CD4-positive, alpha-beta T cell treated with Interferon alpha-2 for 1 hour (primary cell): ENCODE measurements at regions not wholly inside any gene's neighbourhood (a gene's known extent, or its start where the extent isn't known, plus 50 kb on each side); places are given as distances from the start of the nearest gene placed in this dataset.
"Not testable (repeated sequence)": the region's sequence is repeated elsewhere in the genome, so short reads cannot be mapped to it uniquely, and the experiment has no call there.

Experiments used
- DNase-seq, 2 donors: peaks; one replicate each; pipeline ENCODE4 v3.0.0-alpha.2; 2020 to 2022

GRCh38 chr6:67887747-67888545 lies 747.1 kb upstream of the ADGRB3 start:
- DNase-seq, result no peak

DNA sequence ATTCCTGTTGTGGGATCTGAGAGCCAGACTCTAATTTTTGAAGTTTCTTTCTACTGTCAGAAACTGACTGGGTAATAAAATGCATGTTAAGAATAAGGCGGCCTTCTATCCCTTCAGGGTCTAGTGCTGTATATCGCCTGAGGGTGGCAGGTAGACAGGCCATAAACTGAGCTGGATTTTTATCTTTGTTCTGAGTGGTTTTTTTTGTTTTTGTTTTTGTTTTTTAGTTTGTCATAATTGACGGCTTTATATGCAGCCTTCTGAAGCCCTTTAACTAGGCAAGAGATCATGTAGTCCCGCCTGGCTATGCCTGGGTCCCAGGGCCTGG lies 747.7 kb upstream of the ADGRB3 start:
- DNase-seq, result no peak

DNA sequence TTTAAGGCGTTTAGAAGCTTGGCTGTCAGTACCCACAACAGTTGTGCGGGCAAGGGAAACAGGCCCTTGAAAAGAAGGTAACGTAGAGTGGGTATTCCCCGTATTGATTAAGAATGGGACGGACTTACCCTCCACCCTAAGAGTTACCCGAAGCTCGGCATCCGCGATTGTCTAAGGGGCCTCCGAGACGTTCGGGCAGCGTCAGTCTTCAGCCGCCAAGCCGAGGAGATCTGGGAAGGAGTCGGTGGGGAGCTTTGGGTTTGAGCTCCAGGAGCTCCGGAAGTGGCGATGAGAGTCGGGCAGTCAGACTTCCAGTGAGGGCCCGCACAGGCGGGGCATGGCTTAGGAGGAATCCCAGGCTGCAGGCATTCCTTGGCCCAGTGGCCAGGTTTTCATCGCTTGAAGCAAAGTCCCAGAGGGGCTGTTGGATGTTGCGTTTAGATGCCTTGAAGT lies 748.2 kb upstream of the ADGRB3 start:
- no peak for DNase-seq

- DNase-seq, result no peak
Observed at GRCh38 chr6:67886036-67886707, 748.9 kb upstream of the ADGRB3 start.

DNA sequence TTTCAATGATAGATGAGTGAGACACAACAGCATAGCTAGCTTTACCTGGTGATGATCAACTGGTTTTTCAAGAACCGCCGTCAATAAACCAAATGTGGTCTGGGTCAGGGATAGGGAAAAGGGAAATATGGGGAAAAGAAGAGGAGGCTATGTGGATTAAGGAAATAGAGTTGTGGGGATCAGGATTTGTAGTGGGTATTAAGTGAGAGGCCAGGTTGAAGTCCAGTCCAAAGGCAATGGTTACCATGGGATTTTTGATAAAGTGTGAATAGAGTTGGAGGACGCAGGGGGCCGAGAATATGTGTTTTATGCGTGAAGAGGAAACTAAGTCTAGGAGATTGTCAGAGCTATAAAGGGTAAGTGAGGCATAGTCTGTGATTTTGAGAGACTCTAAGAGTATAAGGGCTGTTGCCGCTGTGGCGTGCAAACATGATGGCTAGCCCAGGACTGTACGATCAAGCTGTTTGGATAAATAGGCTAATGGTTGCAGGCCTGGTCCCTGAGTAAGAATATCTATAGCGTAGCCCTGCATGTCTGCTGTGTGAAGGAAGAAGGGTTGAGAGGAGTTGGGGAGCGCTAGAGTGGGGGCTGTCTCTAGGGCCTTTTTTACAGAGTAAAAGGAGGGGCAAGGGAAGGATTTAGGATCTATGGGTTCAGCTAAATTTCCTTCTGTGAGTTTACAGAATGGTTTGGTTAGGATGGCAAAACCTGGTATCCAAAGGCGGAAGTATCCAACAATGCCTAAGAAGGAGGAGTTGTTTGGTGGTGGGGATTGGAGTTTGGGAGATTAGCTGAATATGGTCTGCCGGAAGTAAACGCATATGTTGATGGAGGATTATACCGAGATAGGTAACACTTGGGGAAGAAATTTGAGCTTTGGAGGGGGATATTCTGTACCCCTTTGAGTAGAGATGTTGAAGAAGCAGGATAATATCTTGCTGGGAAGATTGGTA lies 749.7 kb upstream of the ADGRB3 start:
- no peak for DNase-seq

DNA sequence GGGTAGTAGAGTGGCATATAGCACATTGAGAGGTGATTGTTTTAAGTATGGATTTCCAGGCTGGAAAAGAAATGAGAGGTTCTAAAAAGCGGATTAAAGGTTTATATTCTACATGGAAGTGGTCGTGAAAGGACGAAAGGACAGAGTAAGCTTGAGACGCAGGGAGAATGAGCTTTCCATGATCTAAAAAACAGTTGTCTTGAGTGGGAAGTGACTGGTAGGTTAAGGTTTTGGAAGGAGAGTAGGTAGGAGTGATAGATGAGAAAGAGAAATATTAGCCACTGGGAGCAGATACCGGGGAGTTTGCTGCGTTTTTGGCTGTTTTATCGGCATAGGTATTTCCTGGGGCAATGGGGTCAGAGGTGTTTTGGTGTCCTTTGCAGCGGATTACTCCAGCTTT lies 750.6 kb upstream of the ADGRB3 start:
- DNase-seq, result no peak

GRCh38 chr6:67883500-67884366 lies 751.3 kb upstream of the ADGRB3 start:
- DNase-seq, result no peak

- DNase-seq, result no peak
Observed at GRCh38 chr6:67882436-67883311, 752.4 kb upstream of the ADGRB3 start.

- DNase-seq, result no peak
Observed at GRCh38 chr6:67881706-67882065, 753.4 kb upstream of the ADGRB3 start.

DNA sequence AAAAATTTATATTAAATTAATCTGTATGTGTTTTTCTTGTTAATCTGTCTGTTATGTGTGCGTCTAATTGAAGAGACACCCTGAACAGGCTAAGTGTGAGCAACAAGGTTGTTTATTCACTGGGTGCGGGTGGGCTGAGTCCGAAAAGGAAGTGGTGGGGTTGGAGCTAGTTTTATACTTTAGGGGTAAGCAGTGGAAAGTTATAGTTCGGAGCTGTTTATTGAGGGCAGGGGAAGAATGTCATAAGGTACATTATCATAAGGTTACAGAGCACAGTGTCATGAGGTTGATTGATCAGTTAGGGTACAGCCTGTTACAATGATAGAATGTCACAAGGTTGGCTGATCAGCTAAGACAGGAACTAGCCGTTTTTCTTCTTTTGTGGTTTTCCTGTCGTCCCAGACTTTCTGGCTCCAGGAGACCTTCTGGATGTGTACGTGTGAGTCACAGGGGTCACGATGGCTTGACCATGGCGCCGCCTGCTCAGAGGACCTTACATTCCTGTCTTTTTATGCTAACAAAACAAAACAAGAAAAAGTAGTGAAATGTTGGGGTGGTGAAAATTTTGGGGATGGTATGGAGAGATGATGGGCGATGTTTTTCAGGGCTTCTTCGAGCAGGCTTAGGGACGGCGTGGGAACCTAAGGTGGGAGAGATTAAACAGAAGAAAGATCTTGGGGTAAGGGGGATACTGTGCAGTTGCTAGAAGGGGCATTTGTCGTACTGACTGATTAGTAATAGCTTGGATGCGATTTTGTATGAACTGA lies 754.0 kb upstream of the ADGRB3 start:
- DNase-seq, result no peak

GRCh38 chr6:67880343-67880742 lies 754.7 kb upstream of the ADGRB3 start:
- DNase-seq, result not testable (repeated sequence)

- not testable (repeated sequence) for DNase-seq
Observed at GRCh38 chr6:67879928-67880327, 755.2 kb upstream of the ADGRB3 start.

- not testable (repeated sequence) for DNase-seq
Observed at GRCh38 chr6:67879105-67879904, 755.8 kb upstream of the ADGRB3 start.

DNA sequence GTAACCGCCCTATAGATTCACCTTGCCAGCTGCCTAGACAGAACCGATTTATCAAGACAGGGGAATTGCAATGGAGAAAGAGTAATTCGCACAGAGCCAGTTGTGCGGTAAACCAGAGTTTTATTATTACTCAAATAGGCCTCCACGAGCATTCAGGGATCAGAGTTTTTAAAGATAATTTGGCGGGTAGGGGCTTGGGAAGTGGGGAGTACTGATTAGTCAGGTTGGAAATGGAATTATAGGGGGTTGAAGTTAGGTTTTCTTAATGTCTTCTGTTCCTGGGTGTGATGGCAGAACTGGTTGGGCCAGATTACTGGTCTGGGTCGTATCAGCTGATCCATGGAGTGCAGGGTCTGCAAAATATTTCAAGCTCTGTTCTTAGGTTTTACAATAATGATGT lies 756.9 kb upstream of the ADGRB3 start:
- not testable (repeated sequence) for DNase-seq

DNA sequence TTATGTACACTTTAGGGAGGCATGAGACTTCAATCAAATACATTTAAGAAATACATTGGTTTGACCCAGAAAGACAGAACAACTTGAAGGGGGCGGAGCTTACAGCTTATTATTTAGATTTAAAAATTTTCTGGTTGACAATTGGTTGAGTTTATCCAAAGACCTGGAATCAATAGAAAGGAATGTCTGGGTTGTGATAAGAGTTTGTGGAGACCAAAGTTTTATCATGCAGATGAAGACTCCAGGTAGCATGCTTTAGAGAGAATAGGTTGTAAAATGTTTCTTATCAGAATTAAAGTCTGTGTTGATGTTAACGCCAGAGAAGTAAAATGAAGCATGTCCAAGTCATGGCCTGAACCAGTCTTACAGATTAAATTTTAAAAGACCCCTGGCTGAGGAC lies 757.8 kb upstream of the ADGRB3 start:
- no peak for DNase-seq

DNA sequence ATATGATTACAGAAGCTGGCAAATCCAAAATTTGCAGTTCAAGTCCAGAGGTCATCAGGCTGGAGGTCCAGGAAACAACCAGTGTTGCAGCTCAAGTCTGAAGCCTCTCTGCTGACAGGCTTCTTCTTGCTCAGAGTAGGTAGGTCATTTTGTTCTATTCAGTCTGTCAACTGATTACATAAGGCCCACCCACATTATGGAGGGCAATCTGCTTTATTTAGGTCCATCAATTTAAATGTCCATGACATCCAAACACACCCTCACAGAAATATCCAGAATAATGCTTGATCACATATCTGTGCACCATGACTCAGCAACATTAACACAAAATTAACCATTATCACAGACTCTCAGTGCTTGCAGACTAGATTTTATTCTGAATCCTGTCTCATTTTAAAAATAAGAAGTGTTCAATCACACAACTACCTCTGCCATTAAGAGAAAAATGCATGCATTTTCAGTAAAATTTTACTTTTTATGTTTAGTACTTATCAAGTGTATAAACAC lies 759.2 kb upstream of the ADGRB3 start:
- DNase-seq, result no peak

DNA sequence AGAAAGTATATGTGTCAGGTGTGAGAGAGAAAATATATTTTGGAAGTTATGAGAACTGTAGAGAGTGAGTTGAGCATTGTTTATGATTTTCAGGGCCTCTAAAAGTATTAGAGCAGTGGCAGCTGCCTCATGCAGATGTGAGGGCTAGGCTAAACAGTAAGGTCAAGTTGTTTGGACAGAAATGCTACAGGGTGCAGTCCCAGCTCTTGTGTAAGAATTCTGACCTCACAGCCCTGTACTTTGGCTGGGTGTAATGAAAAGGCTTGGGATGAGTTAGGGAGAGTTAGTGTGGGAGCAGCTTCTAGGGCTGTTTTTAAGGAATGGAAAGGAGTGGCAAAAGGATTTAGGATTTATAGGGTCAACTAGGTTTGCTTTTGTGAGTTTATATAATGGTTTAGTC lies 764.8 kb upstream of the ADGRB3 start:
- DNase-seq, result no peak

- DNase-seq, result no peak
Observed at GRCh38 chr6:67863346-67863745, 771.7 kb upstream of the ADGRB3 start.

DNA sequence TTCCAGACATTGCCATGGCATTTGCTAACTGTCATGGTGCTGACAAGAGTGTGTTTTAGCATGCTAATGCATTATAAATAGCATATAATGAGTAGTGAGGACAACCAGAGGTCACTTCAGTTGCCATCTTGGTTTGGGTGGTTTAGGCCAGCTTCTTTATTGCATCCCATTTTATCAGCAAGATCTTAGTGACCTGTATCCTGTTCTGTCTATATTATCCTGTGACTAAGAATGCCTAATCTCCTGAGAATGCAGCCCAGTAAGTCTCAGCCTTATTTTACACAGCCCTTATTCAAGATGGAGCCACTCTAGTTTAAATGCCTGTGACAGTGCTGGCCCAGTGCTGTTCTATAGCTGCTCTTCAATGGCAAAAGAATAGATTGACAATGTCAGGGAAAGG lies 781.0 kb upstream of the ADGRB3 start:
- no peak for DNase-seq

DNA sequence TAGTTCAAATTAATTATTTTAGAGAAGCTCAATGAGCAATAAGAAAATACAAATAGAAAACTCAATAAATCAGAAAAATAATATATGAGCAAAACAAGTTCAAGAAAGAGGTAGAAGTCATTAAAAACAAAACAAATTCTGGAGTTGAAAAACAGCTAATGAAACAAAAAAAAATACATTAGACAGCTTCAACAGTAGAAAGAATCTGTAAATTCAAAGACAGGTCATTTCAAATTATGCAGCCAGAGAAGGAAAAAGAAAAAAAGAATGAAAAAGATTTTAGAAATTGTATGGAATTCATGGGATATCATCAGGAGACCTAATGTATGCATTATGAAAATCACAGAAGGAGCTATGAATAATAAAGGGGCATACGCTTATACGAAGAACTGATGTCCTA lies 795.3 kb upstream of the ADGRB3 start:
- DNase-seq, result no peak
